ENCODE measurements at regions not wholly inside any gene's neighbourhood (a gene's known extent, or its start where the extent isn't known, plus 50 kb on each side); places are given as distances from the start of the nearest gene placed in this dataset.
"Not testable (repeated sequence)": the region's sequence is repeated elsewhere in the genome, so short reads cannot be mapped to it uniquely, and the experiment has no call there.

- not testable (repeated sequence) for DNase-seq
Measured at GRCh38 chrX:127221821-127222220, 402.3 kb downstream of the PRR32 start.

GRCh38 chrX:127243654-127244053 is 424.1 kb downstream of the PRR32 start:
- DNase-seq = no peak

- no peak for DNase-seq
Measured at GRCh38 chrX:127259742-127260141, 440.2 kb downstream of the PRR32 start.

- DNase-seq = no peak
Measured at GRCh38 chrX:127276326-127276725, 456.8 kb downstream of the PRR32 start.

- no peak for DNase-seq
Measured at GRCh38 chrX:127300511-127300910, 481.0 kb downstream of the PRR32 start.

GRCh38 chrX:127302841-127303240 is 483.3 kb downstream of the PRR32 start:
- DNase-seq = no peak

- no peak for DNase-seq
Measured at GRCh38 chrX:127305013-127305412, 485.5 kb downstream of the PRR32 start.

- no peak for DNase-seq
Measured at GRCh38 chrX:127306262-127306661, 486.7 kb downstream of the PRR32 start.

GRCh38 chrX:127313635-127314034 is 494.1 kb downstream of the PRR32 start:
- no peak for DNase-seq

GRCh38 chrX:127317159-127317558 is 497.6 kb downstream of the PRR32 start:
- DNase-seq = no peak

GRCh38 chrX:127324128-127324527 is 504.6 kb downstream of the PRR32 start:
- DNase-seq = no peak

Data from NCI-H1417 (cell line).